Calu3 (cell line): ENCODE measurements at regions not wholly inside any gene's neighbourhood (a gene's known extent, or its start where the extent isn't known, plus 50 kb on each side); places are given as distances from the start of the nearest gene placed in this dataset.

Experiments used
- BruUV-seq: library from RNA; stranded (reverse); fragments of 400-500 nt; replicated peaks from 2 replicates; lab custom pipeline; 2021; lab: Mats Ljungman, UMichigan
- CTCF ChIA-PET: fragments of 300-600 bp; sonication (Branson Sonifier 250); formaldehyde crosslinking; loops from one replicate; lab custom pipeline; 2022; ENCODE audit warnings: antibody characterized with exemption; lab: Charles Lee
- DNase-seq: peaks from one replicate; pipeline ENCODE4 v3.0.0; 2022
- H3K27ac Mint-ChIP-seq: one replicate; pipeline ENCODE4 v1.8.0; 2022; ENCODE audit warnings: mixed read lengths; ENCODE audit not compliant: unreplicated experiment
- H3K27me3 Mint-ChIP-seq: one replicate; pipeline ENCODE4 v1.8.0; 2022; ENCODE audit warnings: mixed read lengths; ENCODE audit not compliant: unreplicated experiment
- H3K36me3 Mint-ChIP-seq: one replicate; pipeline ENCODE4 v1.8.0; 2022; ENCODE audit warnings: mild to moderate bottlenecking, moderate library complexity, mixed read lengths; ENCODE audit not compliant: insufficient read depth, unreplicated experiment
- H3K4me1 Mint-ChIP-seq: one replicate; pipeline ENCODE4 v1.8.0; 2022; ENCODE audit warnings: mild to moderate bottlenecking, low read depth, mixed read lengths; ENCODE audit not compliant: unreplicated experiment
- H3K4me3 Mint-ChIP-seq: one replicate; pipeline ENCODE4 v1.8.0; 2022; ENCODE audit warnings: mild to moderate bottlenecking, low read depth, moderate library complexity, mixed read lengths; ENCODE audit not compliant: unreplicated experiment
- H3K9me3 Mint-ChIP-seq: one replicate; pipeline ENCODE4 v1.8.0; 2022; ENCODE audit warnings: low read depth, mixed read lengths; ENCODE audit not compliant: unreplicated experiment
- intact Hi-C: fragments of 100-400 bp; cut with micrococcal nuclease; formaldehyde crosslinking; loops from one replicate; pipeline ENCODE4 v1.10.0; 2022; ENCODE audit not compliant: unreplicated experiment
- TF ChIP-seq, protein P1 (sequence below): fragments of 200-600 bp; IDR thresholded peaks from one replicate; pipeline ENCODE4 v1.8.0; 2022; ENCODE audit warnings: antibody characterized with exemption; ENCODE audit not compliant: unreplicated experiment

DNA sequence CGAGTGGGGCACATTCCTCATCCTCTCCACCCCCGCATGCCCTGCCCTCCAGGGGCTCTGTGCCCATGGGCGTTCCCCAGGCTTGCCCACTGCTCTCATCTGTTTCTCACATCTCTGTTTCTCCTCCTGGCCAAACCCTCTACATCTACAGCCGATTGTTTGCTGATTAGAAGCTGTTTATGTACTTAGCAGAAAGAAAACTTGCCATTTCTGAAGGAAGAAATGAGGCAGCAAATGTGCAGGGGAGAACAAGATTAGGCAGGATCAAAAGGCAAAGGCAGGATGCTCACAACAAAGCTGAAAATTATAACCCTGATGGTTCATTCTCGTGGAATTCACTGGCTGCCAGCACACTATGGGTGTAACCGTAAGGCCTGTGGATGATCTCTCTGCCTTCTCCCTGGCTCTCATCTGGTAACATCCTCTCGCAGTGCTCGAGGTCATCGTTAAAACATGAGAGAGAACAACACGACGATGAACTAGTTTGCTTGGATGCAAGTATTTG, 111.6 kb upstream of the KLF14 start:
- no peaks in the 10 kb centered on the region for H3K36me3 Mint-ChIP-seq
- DNase-seq: no peak
- BruUV-seq: no TSS peak
- peak overlapping the region; percentile 52 for H3K27ac Mint-ChIP-seq
- TF ChIP-seq, protein P1, sequence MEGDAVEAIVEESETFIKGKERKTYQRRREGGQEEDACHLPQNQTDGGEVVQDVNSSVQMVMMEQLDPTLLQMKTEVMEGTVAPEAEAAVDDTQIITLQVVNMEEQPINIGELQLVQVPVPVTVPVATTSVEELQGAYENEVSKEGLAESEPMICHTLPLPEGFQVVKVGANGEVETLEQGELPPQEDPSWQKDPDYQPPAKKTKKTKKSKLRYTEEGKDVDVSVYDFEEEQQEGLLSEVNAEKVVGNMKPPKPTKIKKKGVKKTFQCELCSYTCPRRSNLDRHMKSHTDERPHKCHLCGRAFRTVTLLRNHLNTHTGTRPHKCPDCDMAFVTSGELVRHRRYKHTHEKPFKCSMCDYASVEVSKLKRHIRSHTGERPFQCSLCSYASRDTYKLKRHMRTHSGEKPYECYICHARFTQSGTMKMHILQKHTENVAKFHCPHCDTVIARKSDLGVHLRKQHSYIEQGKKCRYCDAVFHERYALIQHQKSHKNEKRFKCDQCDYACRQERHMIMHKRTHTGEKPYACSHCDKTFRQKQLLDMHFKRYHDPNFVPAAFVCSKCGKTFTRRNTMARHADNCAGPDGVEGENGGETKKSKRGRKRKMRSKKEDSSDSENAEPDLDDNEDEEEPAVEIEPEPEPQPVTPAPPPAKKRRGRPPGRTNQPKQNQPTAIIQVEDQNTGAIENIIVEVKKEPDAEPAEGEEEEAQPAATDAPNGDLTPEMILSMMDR: no peak
- intact Hi-C loops: no loop called here
- H3K4me3 Mint-ChIP-seq: peak overlapping the region; percentile 13
- H3K4me1 Mint-ChIP-seq: peaks cover 9% of the 10 kb centered on the region
- CTCF ChIA-PET: no interaction called here
- H3K9me3 Mint-ChIP-seq: no peaks in the 10 kb centered on the region
- H3K27me3 Mint-ChIP-seq: no peaks in the 10 kb centered on the region

DNA sequence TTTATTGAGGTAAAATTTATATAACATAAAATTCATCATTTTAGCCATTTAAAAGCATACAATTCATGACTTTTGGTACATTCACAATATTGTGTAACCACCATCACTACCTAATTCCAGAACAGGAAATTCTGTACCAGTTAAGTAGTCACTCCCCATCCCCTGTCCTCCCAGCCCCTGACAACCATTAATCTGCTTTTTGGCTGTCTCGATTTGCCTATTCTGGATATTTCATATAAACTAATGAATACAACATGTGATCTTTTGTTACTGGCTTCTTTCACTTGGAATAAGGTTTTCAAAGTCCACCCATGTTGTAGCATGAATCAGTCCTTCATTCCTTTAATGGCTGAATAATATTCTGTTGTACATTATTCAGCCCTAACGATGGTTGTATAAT, 115.6 kb upstream of the KLF14 start:
- intact Hi-C loops: no loop called here
- H3K4me3 Mint-ChIP-seq: no peak overlapping the region
- DNase-seq: no peak
- peaks cover 17% of the 10 kb centered on the region for H3K36me3 Mint-ChIP-seq
- no peak overlapping the region for H3K27ac Mint-ChIP-seq
- TF ChIP-seq, protein P1: no peak
- no peaks in the 10 kb centered on the region for H3K27me3 Mint-ChIP-seq
- H3K4me1 Mint-ChIP-seq: peaks cover 18% of the 10 kb centered on the region
- H3K9me3 Mint-ChIP-seq: no peaks in the 10 kb centered on the region
- no TSS peak for BruUV-seq
- CTCF ChIA-PET: no interaction called here

DNA sequence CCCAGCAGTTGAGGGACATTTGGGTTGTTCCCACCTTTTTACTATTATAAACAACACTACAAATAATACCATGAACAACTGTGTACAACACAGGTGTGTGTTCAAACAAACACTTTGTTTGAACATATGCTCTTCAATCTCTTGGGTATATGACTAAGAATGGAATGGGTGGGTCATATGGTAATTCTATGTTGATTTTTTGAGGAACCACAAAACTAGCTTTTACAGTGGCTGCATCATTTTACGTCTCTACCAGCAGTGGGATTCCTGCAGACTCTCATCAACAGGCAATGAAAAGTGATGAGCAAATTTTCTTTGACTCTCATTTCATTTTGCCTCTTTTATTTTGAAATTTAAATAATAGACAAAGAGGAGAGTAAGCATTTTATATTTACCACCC, 116.9 kb upstream of the KLF14 start:
- H3K4me1 Mint-ChIP-seq: peaks cover 9% of the 10 kb centered on the region
- peaks cover 17% of the 10 kb centered on the region for H3K36me3 Mint-ChIP-seq
- no peak for DNase-seq
- no peaks in the 10 kb centered on the region for H3K27me3 Mint-ChIP-seq
- TF ChIP-seq, protein P1: no peak
- BruUV-seq: no TSS peak
- CTCF ChIA-PET: no interaction called here
- intact Hi-C loops: no loop called here
- H3K27ac Mint-ChIP-seq: no peak overlapping the region
- H3K9me3 Mint-ChIP-seq: no peaks in the 10 kb centered on the region
- H3K4me3 Mint-ChIP-seq: no peak overlapping the region

DNA sequence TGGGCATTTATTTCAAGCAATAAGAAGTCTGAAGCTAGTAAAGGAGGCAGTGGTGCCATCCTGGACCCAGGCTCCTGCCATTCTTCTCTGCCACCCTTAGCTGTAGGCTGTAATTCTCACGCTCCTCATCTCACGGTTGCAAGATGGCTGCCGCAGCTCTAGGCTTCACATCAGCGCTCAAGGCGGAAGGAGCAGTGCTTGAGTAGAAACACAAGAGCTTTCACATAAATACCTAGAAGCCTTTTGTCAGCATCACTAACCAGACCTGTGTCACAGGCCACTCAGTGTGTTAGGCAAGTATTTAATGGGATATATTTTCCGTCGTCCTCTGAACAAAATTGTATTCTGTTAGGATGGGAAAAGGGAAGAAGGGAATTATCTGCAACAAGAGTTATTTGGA, 118.9 kb upstream of the KLF14 start:
- peaks cover 9% of the 10 kb centered on the region for H3K4me1 Mint-ChIP-seq
- no peaks in the 10 kb centered on the region for H3K9me3 Mint-ChIP-seq
- H3K27ac Mint-ChIP-seq: no peak overlapping the region
- BruUV-seq: no TSS peak
- peaks cover 32% of the 10 kb centered on the region for H3K36me3 Mint-ChIP-seq
- H3K4me3 Mint-ChIP-seq: no peak overlapping the region
- DNase-seq: no peak
- H3K27me3 Mint-ChIP-seq: no peaks in the 10 kb centered on the region
- TF ChIP-seq, protein P1: no peak
- intact Hi-C loops: no loop called here
- CTCF ChIA-PET: no interaction called here
